GM08714 (cell line): ENCODE measurements at regions not wholly inside any gene's neighbourhood (a gene's known extent, or its start where the extent isn't known, plus 50 kb on each side); places are given as distances from the start of the nearest gene placed in this dataset.

Experiments used
- H3K4me3 ChIP-seq: fragments of 200-500 bp; sonication (Bioruptor generic); 2 replicates; pipeline ENCODE4 v1.5.1; 2014; ENCODE audit warnings: mild to moderate bottlenecking, low read length, inconsistent platforms
- ZNF274 ChIP-seq: IDR thresholded peaks from 2 replicates; pipeline ENCODE4 v1.6.1; 2012; ENCODE audit warnings: mild to moderate bottlenecking, low read depth, low read length

- no peak overlapping the region for H3K4me3 ChIP-seq
- TF ChIP-seq ZNF274: no peak
These were observed 1943.9 kb upstream of the IGFBP7 start for GRCh38 chr4:59054086-59054485.

GRCh38 chr4:59057804-59058203, 1947.6 kb upstream of the IGFBP7 start:
- H3K4me3 ChIP-seq: no peak overlapping the region
- no peak for TF ChIP-seq ZNF274

GRCh38 chr4:59058543-59058942, 1948.4 kb upstream of the IGFBP7 start:
- TF ChIP-seq ZNF274: no peak
- H3K4me3 ChIP-seq: no peak overlapping the region

GRCh38 chr4:59060002-59060846, 1950.0 kb upstream of the IGFBP7 start:
- no peak for TF ChIP-seq ZNF274
- no peak overlapping the region for H3K4me3 ChIP-seq

- no peak overlapping the region for H3K4me3 ChIP-seq
- no peak for TF ChIP-seq ZNF274
These were observed 1950.7 kb upstream of the IGFBP7 start for GRCh38 chr4:59060895-59061294.

GRCh38 chr4:59063015-59063720, 1953.0 kb upstream of the IGFBP7 start:
- TF ChIP-seq ZNF274: no peak
- H3K4me3 ChIP-seq: no peak overlapping the region

GRCh38 chr4:59068722-59069418, 1958.7 kb upstream of the IGFBP7 start:
- TF ChIP-seq ZNF274: no peak

GRCh38 chr4:59086410-59086809, 1976.2 kb upstream of the IGFBP7 start:
- no peak for TF ChIP-seq ZNF274
- no peak overlapping the region for H3K4me3 ChIP-seq

More at GRCh38 chr4:59068722-59069418, 1958.7 kb upstream of the IGFBP7 start:
- no peak overlapping the region for H3K4me3 ChIP-seq

GRCh38 chr4:59091146-59092142, 1981.3 kb upstream of the IGFBP7 start:
- no peak overlapping the region for H3K4me3 ChIP-seq
- no peak for TF ChIP-seq ZNF274

GRCh38 chr4:59094505-59094904, 1984.3 kb upstream of the IGFBP7 start:
- no peak overlapping the region for H3K4me3 ChIP-seq
- TF ChIP-seq ZNF274: no peak

GRCh38 chr4:59102311-59102710, 1992.1 kb upstream of the IGFBP7 start:
- no peak for TF ChIP-seq ZNF274
- no peak overlapping the region for H3K4me3 ChIP-seq

- TF ChIP-seq ZNF274: no peak
- H3K4me3 ChIP-seq: no peak overlapping the region
These were observed 2010.2 kb upstream of the IGFBP7 start for GRCh38 chr4:59120287-59120814.

GRCh38 chr4:59122626-59123025, 2012.4 kb upstream of the IGFBP7 start:
- H3K4me3 ChIP-seq: no peak overlapping the region
- no peak for TF ChIP-seq ZNF274
